K562 (cell line): ENCODE measurements at regions not wholly inside any gene's neighbourhood (a gene's known extent, or its start where the extent isn't known, plus 50 kb on each side); places are given as distances from the start of the nearest gene placed in this dataset.

ENCODE experiments used
- ATAC-seq: fragments of 200-7000 bp; cut with Tn5 transposase; 3 replicates; pipeline ENCODE4 v1.9.1; 2020; ENCODE audit warnings: moderate library complexity
- BruUV-seq: library from RNA; stranded (reverse); fragments of 400-500 nt; replicated peaks from 2 replicates; lab custom pipeline; 2021; lab: Mats Ljungman, UMichigan
- CTCF ChIA-PET: fragments of 300-600 bp; formaldehyde crosslinking; extraction: SDS; loops from one replicate; lab custom pipeline; 2021; ENCODE audit warnings: low intra/inter-chr PET ratio; lab: Yijun Ruan, JAX
- POLR2A ChIA-PET: fragments of 300-600, 350-650 bp; sonication (Branson Sonifier 250); formaldehyde crosslinking; extraction: SDS; loops from one replicate; lab custom pipeline; 2021; ENCODE audit warnings: antibody characterized with exemption, inconsistent platforms; lab: Yijun Ruan, JAX
- DNase-seq, 4 experiments: peaks; one replicate each; pipeline versions ENCODE4 v3.0.0 to v3.0.0-alpha.2; 2011 to 2018; ENCODE audit warnings: low spot score in 3 of 4, mixed read lengths in 3 of 4; ENCODE audit errors: extremely low read depth in 1 of 4
- FAIRE-seq: peaks from 2 replicates; lab custom pipeline; 2011; peaks lifted over from hg19 to GRCh38; lab: Jason Lieb, UNC
- H2AFZ ChIP-seq: 2 replicates; pipeline ENCODE4 v1.6.0; 2011; ENCODE audit warnings: low read depth, low read length, control low read depth, inconsistent platforms
- H3K27ac ChIP-seq: fragments of 200-600 bp; 3 replicates; pipeline ENCODE4 v1.8.0; 2011; ENCODE audit warnings: low read depth, mild to moderate bottlenecking, control low read depth, inconsistent platforms, low read length, moderate library complexity, mixed read lengths; ENCODE audit errors: extremely low read depth
- H3K27me3 ChIP-seq, 2 experiments: fragments of 300-600 bp in 1 of 2; 2 replicates in 1 of 2; 3 replicates in 1 of 2; pipeline versions ENCODE4 v1.6.0 to v1.8.0; 2011; ENCODE audit warnings: inconsistent platforms in 2 of 2, low read length in 2 of 2, mild to moderate bottlenecking in 1 of 2, mixed read lengths in 1 of 2, moderate library complexity in 1 of 2; ENCODE audit not compliant: control insufficient read depth in 2 of 2, insufficient read depth in 2 of 2
- H3K36me3 ChIP-seq: fragments of 300-600 bp; 3 replicates; pipeline ENCODE4 v1.8.0; 2011; ENCODE audit warnings: mild to moderate bottlenecking, low read length, inconsistent platforms; ENCODE audit not compliant: control insufficient read depth, insufficient read depth
- H3K4me1 ChIP-seq, 2 experiments: fragments of 200-600 bp in 1 of 2; replicated peaks in 1 of 2; 2 replicates in 1 of 2; 3 replicates in 1 of 2; pipeline versions ENCODE4 v1.5.1 to v1.8.0; 2011; ENCODE audit warnings: inconsistent platforms in 2 of 2, low read length in 2 of 2, mild to moderate bottlenecking in 1 of 2, mixed read lengths in 1 of 2, moderate library complexity in 1 of 2; ENCODE audit not compliant: control insufficient read depth in 2 of 2, insufficient read depth in 2 of 2
- H3K4me2 ChIP-seq: 2 replicates; pipeline ENCODE4 v1.6.1; 2011; ENCODE audit warnings: low read length, control low read depth, inconsistent platforms, mixed read lengths; ENCODE audit not compliant: insufficient read depth
- H3K4me3 ChIP-seq: fragments of 200-600 bp; sonication (generic), shearing (Covaris generic); 2 replicates; pipeline ENCODE4 v1.5.1; 2016; ENCODE audit warnings: control low read depth, inconsistent platforms
- H3K79me2 ChIP-seq: fragments of 200-600 bp; 3 replicates; pipeline ENCODE4 v1.8.0; 2011; ENCODE audit warnings: low read length, inconsistent platforms; ENCODE audit not compliant: control insufficient read depth, insufficient read depth
- H3K9ac ChIP-seq, 2 experiments: 2 replicates each; pipeline versions ENCODE4 v1.6.0 to v1.6.1; 2011; ENCODE audit warnings: low read depth in 2 of 2, low read length in 2 of 2, control low read depth in 1 of 2, inconsistent platforms in 1 of 2, mild to moderate bottlenecking in 1 of 2, mixed read lengths in 1 of 2; ENCODE audit not compliant: insufficient read depth in 1 of 2
- H3K9me1 ChIP-seq: one replicate; pipeline ENCODE4 v1.6.0; 2011; ENCODE audit warnings: inconsistent platforms, mild to moderate bottlenecking, low read length, moderate library complexity; ENCODE audit not compliant: control insufficient read depth, insufficient read depth
- H3K9me3 ChIP-seq: replicated peaks from 2 replicates; pipeline ENCODE4 v1.5.1; 2011; ENCODE audit warnings: low read depth, low read length, inconsistent platforms; ENCODE audit not compliant: control insufficient read depth, insufficient read depth
- H4K20me1 ChIP-seq: replicated peaks from 2 replicates; pipeline ENCODE4 v1.6.1; 2011; ENCODE audit warnings: low read length, inconsistent platforms, mixed read lengths; ENCODE audit not compliant: control insufficient read depth, insufficient read depth
- CTBP1 ChIP-seq: fragments of 450-650 bp; IDR thresholded peaks from 2 replicates; pipeline ENCODE4 v1.6.1; 2016; ENCODE audit warnings: borderline replicate concordance
- ELF1 ChIP-seq: fragments of 200-800 bp; sonication (Bioruptor generic); IDR thresholded peaks from 2 replicates; pipeline ENCODE4 v1.6.1; 2016; ENCODE audit warnings: missing genetic modification characterization, missing compliant biosample characterization
- FUS ChIP-seq: fragments of 200-400 bp; formaldehyde crosslinking; optimal IDR thresholded peaks from 2 replicates; pipeline ENCODE3; 2017; ENCODE audit warnings: low read depth, low read length
- HNRNPK ChIP-seq: fragments of 200-400 bp; formaldehyde crosslinking; IDR thresholded peaks from one replicate; pipeline ENCODE4 v1.6.1; 2018; ENCODE audit warnings: mild to moderate bottlenecking, low read depth, low read length; ENCODE audit not compliant: poor library complexity, severe bottlenecking
- KHSRP ChIP-seq: fragments of 450-650 bp; IDR thresholded peaks from 2 replicates; pipeline ENCODE4 v1.6.1; 2017
- MCM5 ChIP-seq: fragments of 450-650 bp; IDR thresholded peaks from 2 replicates; pipeline ENCODE4 v1.6.1; 2016; ENCODE audit warnings: low read depth
- MEF2D ChIP-seq: conservative IDR thresholded peaks from 2 replicates; pipeline ENCODE4 v1.6.1; 2016; ENCODE audit warnings: low read depth, missing genetic modification characterization, missing compliant biosample characterization
- NUFIP1 ChIP-seq: fragments of 450-650 bp; IDR thresholded peaks from 2 replicates; pipeline ENCODE4 v1.6.1; 2018; ENCODE audit not compliant: partially characterized antibody
- RBM25 ChIP-seq: fragments of 200-400 bp; formaldehyde crosslinking; IDR thresholded peaks from 2 replicates; pipeline ENCODE4 v1.6.1; 2018; ENCODE audit warnings: low read length, low read depth, moderate library complexity; ENCODE audit not compliant: severe bottlenecking
- RFX1 ChIP-seq: fragments of 450-650 bp; IDR thresholded peaks from 2 replicates; pipeline ENCODE4 v1.6.1; 2016; ENCODE audit warnings: mild to moderate bottlenecking, moderate library complexity
- TCF7 ChIP-seq: sonication (generic); IDR thresholded peaks from 2 replicates; pipeline ENCODE4 v1.6.1; 2016; ENCODE audit warnings: antibody characterized with exemption, borderline replicate concordance
- ZNF224 ChIP-seq: sonication (generic); formaldehyde crosslinking; IDR thresholded peaks from 2 replicates; pipeline ENCODE4 v1.8.0; 2022; ENCODE audit warnings: mild to moderate bottlenecking, missing genetic modification reagents
- WGBS: fragments of 100-300 bp; shearing (Covaris generic); methylation state at CpG from one replicate; pipeline ENCODE4 v1.1.6; 2016; ENCODE audit warnings: low coverage, mixed read lengths; ENCODE audit not compliant: insufficient coverage; ENCODE audit errors: missing lambda C conversion rate; 5-methylcytosine and 5-hydroxymethylcytosine counted together
- in situ Hi-C: fragments of 300-500 bp; cut with MboI; formaldehyde crosslinking; loops from 4 replicates; pipeline ENCODE4 v1.15.0; 2018; ENCODE audit warnings: inconsistent platforms, mixed read lengths
- intact Hi-C: fragments of 100-400 bp; cut with micrococcal nuclease; formaldehyde crosslinking; loops from 2 replicates; pipeline ENCODE4 v1.14.2; 2022
- TF ChIP-seq, protein P1 (sequence below), 2 experiments: fragments of 450-650 bp in 1 of 2; sonication (generic) in 1 of 2; formaldehyde crosslinking; conservative IDR thresholded peaks; 2 replicates each; pipeline versions ENCODE4 v1.4.0 to v1.8.1; 2020 to 2022; ENCODE audit warnings: mild to moderate bottlenecking in 1 of 2, missing genetic modification reagents in 1 of 2
- TF ChIP-seq, protein P2 (sequence below): fragments of 250-450 bp; sonication (Bioruptor Pico); IDR thresholded peaks from 2 replicates; pipeline ENCODE4 v1.8.0; 2022; ENCODE audit warnings: moderate library complexity, mild to moderate bottlenecking, inconsistent platforms
- TF ChIP-seq, protein P3 (sequence below): sonication (generic); formaldehyde crosslinking; IDR thresholded peaks from 2 replicates; pipeline ENCODE4 v1.9.0; 2022; ENCODE audit warnings: mild to moderate bottlenecking, missing genetic modification reagents
- TF ChIP-seq, protein P4 (sequence below): sonication (generic); formaldehyde crosslinking; IDR thresholded peaks from 2 replicates; pipeline ENCODE4 v1.8.1; 2022; ENCODE audit warnings: missing genetic modification reagents
- TF ChIP-seq, protein P5 (sequence below): sonication (generic); formaldehyde crosslinking; IDR thresholded peaks from 2 replicates; pipeline ENCODE4 v1.5.0; 2020; ENCODE audit warnings: missing genetic modification reagents

DNA sequence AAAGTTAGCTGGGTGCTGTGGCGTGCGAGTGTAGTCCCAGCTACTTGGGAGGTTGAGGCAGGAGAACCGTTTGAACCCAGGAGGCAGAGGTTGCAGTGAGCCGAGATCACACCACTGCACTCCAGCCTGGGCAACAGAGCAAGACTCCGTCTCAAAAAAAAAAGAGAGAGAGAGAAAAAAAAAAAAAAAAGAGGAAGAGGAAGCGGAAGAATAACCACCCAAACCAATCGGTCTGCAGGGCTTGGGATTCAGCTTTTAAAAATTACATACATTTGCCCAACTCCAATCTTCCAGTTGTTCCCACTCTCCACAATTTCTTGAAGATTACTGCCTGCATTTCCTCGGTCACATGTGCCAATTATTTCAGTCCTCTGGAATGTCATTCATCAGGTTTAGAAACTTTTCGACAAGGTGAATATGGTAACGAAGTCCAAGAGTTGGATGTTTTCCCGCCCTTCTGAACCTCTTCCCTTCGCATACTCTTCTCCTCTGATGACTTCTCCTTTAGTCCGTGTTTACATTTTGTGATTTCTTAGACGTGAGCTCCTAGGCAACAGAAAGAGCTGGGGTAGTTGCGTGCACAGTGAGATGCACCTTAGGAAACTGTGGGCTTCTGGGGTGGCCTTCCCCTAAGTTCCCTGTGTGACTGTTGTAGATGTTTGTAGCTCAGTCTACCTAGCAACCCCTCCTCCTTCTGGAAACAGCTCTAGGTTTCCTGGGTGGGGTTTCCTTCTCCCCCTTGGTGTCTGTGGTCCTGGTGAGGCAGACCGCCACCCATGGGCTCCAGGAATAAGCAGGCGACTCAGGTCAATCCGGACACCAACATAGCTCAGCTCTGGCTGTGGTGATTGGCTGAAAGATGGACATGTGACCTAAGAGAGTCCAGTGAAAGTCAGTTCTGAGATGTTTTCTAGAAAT, 63.0 kb upstream of the NCOA3 start:
- Histone ChIP-seq H3K27ac (peak overlapping the region; percentile 15; the same call in 1 of the 3 replicates), H3K4me2 (peak overlapping the region; percentile 0; the same call in 1 of the 2 replicates), H3K4me3 (no peak overlapping the region), H3K27me3 (no peaks in the 10 kb centered on the region), H3K9me1 (no peaks in the 10 kb centered on the region), H4K20me1 (no peaks in the 10 kb centered on the region), H2AFZ (peak overlapping the region; percentile 95), H3K9me3 (no peaks in the 10 kb centered on the region), H3K79me2 (no peaks in the 10 kb centered on the region), H3K4me1 (peaks cover 0 to 6% of the 10 kb centered on the region in 2 experiments; a peak in 3 of 5 replicates), H3K9ac (no peak overlapping the region), H3K36me3 (no peaks in the 10 kb centered on the region)
- intact Hi-C loops: no loop called here
- ATAC-seq (peak; percentile 95), DNase-seq (peak; percentile 67 to 77 (median 71)), FAIRE-seq (peak; percentile 78)
- BruUV-seq: no TSS peak
- POLR2A ChIA-PET: interaction anchor here (0.5 to 4.0 kb wide), 8 partner anchors 8 to 830 kb away, joined by 3 to 15 read pairs (median 4); partner anchors contain the start of gene ZMYND8
- WGBS: 70% methylated on average over 15 of the region's 18 CpGs
- CTCF ChIA-PET: no interaction called here
- in situ Hi-C loops: no loop called here
- TF ChIP-seq FUS (no peak), CTBP1 (no peak), NUFIP1 (no peak), TCF7 (no peak), RBM25 (peak; percentile 34), HNRNPK (no peak), KHSRP (no peak), ZNF224 (CRISPR knock-in tag) (no peak), ELF1 (tag) (no peak), MCM5 (no peak), MEF2D (tag) (no peak), RFX1 (peak; percentile 50)
- TF ChIP-seq, protein P1, sequence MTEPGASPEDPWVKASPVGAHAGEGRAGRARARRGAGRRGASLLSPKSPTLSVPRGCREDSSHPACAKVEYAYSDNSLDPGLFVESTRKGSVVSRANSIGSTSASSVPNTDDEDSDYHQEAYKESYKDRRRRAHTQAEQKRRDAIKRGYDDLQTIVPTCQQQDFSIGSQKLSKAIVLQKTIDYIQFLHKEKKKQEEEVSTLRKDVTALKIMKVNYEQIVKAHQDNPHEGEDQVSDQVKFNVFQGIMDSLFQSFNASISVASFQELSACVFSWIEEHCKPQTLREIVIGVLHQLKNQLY (CRISPR knock-in tag; conservative IDR thresholded peaks at IDR 0.05): no peak
- TF ChIP-seq, protein P2, sequence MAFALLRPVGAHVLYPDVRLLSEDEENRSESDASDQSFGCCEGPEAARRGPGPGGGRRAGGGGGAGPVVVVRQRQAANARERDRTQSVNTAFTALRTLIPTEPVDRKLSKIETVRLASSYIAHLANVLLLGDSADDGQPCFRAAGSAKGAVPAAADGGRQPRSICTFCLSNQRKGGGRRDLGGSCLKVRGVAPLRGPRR (CRISPR knock-in tag): no peak
- TF ChIP-seq, protein P3, sequence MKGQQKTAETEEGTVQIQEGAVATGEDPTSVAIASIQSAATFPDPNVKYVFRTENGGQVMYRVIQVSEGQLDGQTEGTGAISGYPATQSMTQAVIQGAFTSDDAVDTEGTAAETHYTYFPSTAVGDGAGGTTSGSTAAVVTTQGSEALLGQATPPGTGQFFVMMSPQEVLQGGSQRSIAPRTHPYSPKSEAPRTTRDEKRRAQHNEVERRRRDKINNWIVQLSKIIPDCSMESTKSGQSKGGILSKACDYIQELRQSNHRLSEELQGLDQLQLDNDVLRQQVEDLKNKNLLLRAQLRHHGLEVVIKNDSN: peak; percentile 91
- TF ChIP-seq, protein P4, sequence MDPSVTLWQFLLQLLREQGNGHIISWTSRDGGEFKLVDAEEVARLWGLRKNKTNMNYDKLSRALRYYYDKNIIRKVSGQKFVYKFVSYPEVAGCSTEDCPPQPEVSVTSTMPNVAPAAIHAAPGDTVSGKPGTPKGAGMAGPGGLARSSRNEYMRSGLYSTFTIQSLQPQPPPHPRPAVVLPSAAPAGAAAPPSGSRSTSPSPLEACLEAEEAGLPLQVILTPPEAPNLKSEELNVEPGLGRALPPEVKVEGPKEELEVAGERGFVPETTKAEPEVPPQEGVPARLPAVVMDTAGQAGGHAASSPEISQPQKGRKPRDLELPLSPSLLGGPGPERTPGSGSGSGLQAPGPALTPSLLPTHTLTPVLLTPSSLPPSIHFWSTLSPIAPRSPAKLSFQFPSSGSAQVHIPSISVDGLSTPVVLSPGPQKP (CRISPR knock-in tag): no peak
- TF ChIP-seq, protein P5, sequence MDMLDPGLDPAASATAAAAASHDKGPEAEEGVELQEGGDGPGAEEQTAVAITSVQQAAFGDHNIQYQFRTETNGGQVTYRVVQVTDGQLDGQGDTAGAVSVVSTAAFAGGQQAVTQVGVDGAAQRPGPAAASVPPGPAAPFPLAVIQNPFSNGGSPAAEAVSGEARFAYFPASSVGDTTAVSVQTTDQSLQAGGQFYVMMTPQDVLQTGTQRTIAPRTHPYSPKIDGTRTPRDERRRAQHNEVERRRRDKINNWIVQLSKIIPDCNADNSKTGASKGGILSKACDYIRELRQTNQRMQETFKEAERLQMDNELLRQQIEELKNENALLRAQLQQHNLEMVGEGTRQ (CRISPR knock-in tag): peak; percentile 91
